Right lobe of liver (tissue), 4 donors: ENCODE measurements at regions not wholly inside any gene's neighbourhood (a gene's known extent, or its start where the extent isn't known, plus 50 kb on each side); places are given as distances from the start of the nearest gene placed in this dataset.

Experiments
- POLR2A ChIP-seq: fragments of 450-650 bp; IDR thresholded peaks from one replicate; pipeline ENCODE4 v1.6.1; 2017; ENCODE audit warnings: antibody characterized with exemption, mild to moderate bottlenecking
- TF ChIP-seq, protein P1 (sequence below), 4 donors: fragments of 200-600 bp in 3 of 4; fragments of 450-650 bp in 1 of 4; IDR thresholded peaks; one replicate each; pipeline versions ENCODE4 v1.5.1 to v1.8.0; 2016 to 2022; ENCODE audit warnings: antibody characterized with exemption in 4 of 4, mild to moderate bottlenecking in 2 of 4
- donor health status: DM: no; HTN: no; CAD: no.
- donor health status: DM: no; HTN: no; CAD: no.
- donor health status: DM: no; HTN: yes; CAD: no.

DNA sequence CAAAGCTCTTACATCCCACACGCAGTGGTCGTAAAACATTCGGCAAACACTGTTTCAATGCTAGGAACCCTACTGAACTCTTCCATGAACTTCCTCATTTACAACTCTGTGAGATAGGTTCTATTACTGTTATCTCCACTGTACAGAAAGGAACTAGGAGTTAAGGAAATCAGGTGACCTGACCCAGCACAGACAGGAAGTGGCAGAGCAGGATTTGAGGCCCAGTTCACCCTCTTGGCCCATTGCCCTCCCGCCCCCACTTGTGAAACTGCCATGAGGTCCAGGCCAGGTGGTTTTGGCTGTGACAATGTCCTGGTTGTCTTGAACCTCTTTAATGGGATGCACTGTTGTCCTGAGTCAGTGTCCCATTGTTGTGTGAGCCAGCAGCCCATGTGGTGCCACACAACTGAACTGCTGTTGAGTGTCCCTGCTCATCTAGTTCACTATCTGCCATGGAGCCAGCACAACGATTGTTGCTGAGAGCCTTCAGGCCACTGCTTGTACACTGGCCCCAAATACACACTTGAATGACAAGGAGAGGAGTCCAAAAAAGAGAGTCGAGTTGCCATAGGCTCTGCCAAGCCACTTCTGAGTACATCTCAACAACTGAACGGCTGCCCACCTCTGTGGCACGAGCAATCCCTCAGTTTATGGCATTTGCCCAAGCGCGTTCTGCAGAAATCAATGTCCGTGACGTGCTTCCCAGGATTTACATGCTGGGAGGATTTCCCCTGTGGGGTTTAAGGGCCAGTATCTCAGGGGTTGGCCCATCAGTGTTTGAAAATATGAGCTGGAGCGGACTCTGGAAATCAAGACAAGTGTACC lies 484.6 kb downstream of the TSHZ3 start:
- TF ChIP-seq, protein P1, sequence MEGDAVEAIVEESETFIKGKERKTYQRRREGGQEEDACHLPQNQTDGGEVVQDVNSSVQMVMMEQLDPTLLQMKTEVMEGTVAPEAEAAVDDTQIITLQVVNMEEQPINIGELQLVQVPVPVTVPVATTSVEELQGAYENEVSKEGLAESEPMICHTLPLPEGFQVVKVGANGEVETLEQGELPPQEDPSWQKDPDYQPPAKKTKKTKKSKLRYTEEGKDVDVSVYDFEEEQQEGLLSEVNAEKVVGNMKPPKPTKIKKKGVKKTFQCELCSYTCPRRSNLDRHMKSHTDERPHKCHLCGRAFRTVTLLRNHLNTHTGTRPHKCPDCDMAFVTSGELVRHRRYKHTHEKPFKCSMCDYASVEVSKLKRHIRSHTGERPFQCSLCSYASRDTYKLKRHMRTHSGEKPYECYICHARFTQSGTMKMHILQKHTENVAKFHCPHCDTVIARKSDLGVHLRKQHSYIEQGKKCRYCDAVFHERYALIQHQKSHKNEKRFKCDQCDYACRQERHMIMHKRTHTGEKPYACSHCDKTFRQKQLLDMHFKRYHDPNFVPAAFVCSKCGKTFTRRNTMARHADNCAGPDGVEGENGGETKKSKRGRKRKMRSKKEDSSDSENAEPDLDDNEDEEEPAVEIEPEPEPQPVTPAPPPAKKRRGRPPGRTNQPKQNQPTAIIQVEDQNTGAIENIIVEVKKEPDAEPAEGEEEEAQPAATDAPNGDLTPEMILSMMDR (IDR thresholded peaks at IDR 0.05) = no peak
- TF ChIP-seq POLR2A = no peak
